ENCODE measurements at regions not wholly inside any gene's neighbourhood (a gene's known extent, or its start where the extent isn't known, plus 50 kb on each side); places are given as distances from the start of the nearest gene placed in this dataset.

- no peak overlapping the region for H3K9ac ChIP-seq
- H3K36me3 ChIP-seq = no peaks in the 10 kb centered on the region
- Mint-ChIP-seq H3K4me1 (peaks cover 18% of the 10 kb centered on the region), H3K4me3 (no peak overlapping the region), H3K27me3 (ENCODE audit: insufficient read depth, low read depth) (no peaks in the 10 kb centered on the region), H3K36me3 (no peaks in the 10 kb centered on the region), H3K9me3 (no peaks in the 10 kb centered on the region), H3K27ac (peak overlapping the region; percentile 17)
- no peaks in the 10 kb centered on the region for H3K27me3 ChIP-seq
- H3K4me3 ChIP-seq = no peak overlapping the region
- H3K4me1 ChIP-seq = no peaks in the 10 kb centered on the region
- no peaks in the 10 kb centered on the region for H3F3A ChIP-seq (ENCODE audit: low read depth)
- no peaks in the 10 kb centered on the region for H3K79me2 ChIP-seq (ENCODE audit: low read depth)
- H4K20me1 ChIP-seq (ENCODE audit: low read depth) = no peaks in the 10 kb centered on the region
- TF ChIP-seq CTCF (IDR thresholded peaks at IDR 0.05) (no peak), EZH2phosphoT487 (IDR thresholded peaks at IDR 0.05) (no peak), EZH2 (IDR thresholded peaks at IDR 0.05) (no peak)
- H2AFZ ChIP-seq (replicated peaks) = no peak overlapping the region
- no peak overlapping the region for H3K27ac ChIP-seq
- no peak for DNase-seq (ENCODE audit: low spot score)
- H3K4me2 ChIP-seq = no peak overlapping the region
- no peaks in the 10 kb centered on the region for H3K9me3 ChIP-seq (ENCODE audit: low read depth)
Observed at GRCh38 chr6:139713900-139714506, 339.6 kb upstream of the CITED2 start.

- H3K4me1 ChIP-seq = no peaks in the 10 kb centered on the region
- no peak for DNase-seq (ENCODE audit: low spot score)
- Mint-ChIP-seq H3K36me3 (no peaks in the 10 kb centered on the region), H3K27me3 (ENCODE audit: insufficient read depth, low read depth) (no peaks in the 10 kb centered on the region), H3K4me1 (peaks cover 24% of the 10 kb centered on the region), H3K9me3 (no peaks in the 10 kb centered on the region), H3K4me3 (no peak overlapping the region), H3K27ac (peak overlapping the region; percentile 17)
- H3K27me3 ChIP-seq = no peaks in the 10 kb centered on the region
- no peak overlapping the region for H2AFZ ChIP-seq (replicated peaks)
- no peaks in the 10 kb centered on the region for H3K9me3 ChIP-seq (ENCODE audit: low read depth)
- TF ChIP-seq EZH2 (IDR thresholded peaks at IDR 0.05) (no peak), CTCF (IDR thresholded peaks at IDR 0.05) (no peak), EZH2phosphoT487 (IDR thresholded peaks at IDR 0.05) (no peak)
- no peak overlapping the region for H3K4me2 ChIP-seq
- H3K9ac ChIP-seq = no peak overlapping the region
- H3F3A ChIP-seq (ENCODE audit: low read depth) = no peaks in the 10 kb centered on the region
- no peaks in the 10 kb centered on the region for H4K20me1 ChIP-seq (ENCODE audit: low read depth)
- H3K4me3 ChIP-seq = no peak overlapping the region
- H3K79me2 ChIP-seq (ENCODE audit: low read depth) = no peaks in the 10 kb centered on the region
- H3K36me3 ChIP-seq = no peaks in the 10 kb centered on the region
- H3K27ac ChIP-seq = no peak overlapping the region
Observed at GRCh38 chr6:139713424-139713823, 339.0 kb upstream of the CITED2 start.

GRCh38 chr6:139712830-139713229, 338.4 kb upstream of the CITED2 start:
- H3K79me2 ChIP-seq (ENCODE audit: low read depth) = no peaks in the 10 kb centered on the region
- no peak overlapping the region for H3K4me2 ChIP-seq
- no peak for TF ChIP-seq EZH2phosphoT487 (IDR thresholded peaks at IDR 0.05)
- no peak for TF ChIP-seq CTCF (IDR thresholded peaks at IDR 0.05)
- TF ChIP-seq EZH2 (IDR thresholded peaks at IDR 0.05) = no peak
- no peak overlapping the region for H3K27ac ChIP-seq
- H3K4me3 ChIP-seq = no peak overlapping the region
- no peaks in the 10 kb centered on the region for H3K9me3 ChIP-seq (ENCODE audit: low read depth)
- H3F3A ChIP-seq (ENCODE audit: low read depth) = no peaks in the 10 kb centered on the region
- no peaks in the 10 kb centered on the region for H3K36me3 ChIP-seq
- no peak overlapping the region for H2AFZ ChIP-seq (replicated peaks)
- Mint-ChIP-seq H3K27me3 (ENCODE audit: insufficient read depth, low read depth) (no peaks in the 10 kb centered on the region), H3K36me3 (no peaks in the 10 kb centered on the region), H3K4me1 (peaks cover 30% of the 10 kb centered on the region), H3K4me3 (no peak overlapping the region), H3K9me3 (no peaks in the 10 kb centered on the region), H3K27ac (no peak overlapping the region)
- no peak overlapping the region for H3K9ac ChIP-seq
- no peaks in the 10 kb centered on the region for H3K4me1 ChIP-seq
- no peaks in the 10 kb centered on the region for H3K27me3 ChIP-seq
- no peak for DNase-seq (ENCODE audit: low spot score)
- H4K20me1 ChIP-seq (ENCODE audit: low read depth) = no peaks in the 10 kb centered on the region
